ENCODE measurements at regions not wholly inside any gene's neighbourhood (a gene's known extent, or its start where the extent isn't known, plus 50 kb on each side); places are given as distances from the start of the nearest gene placed in this dataset.

DNA sequence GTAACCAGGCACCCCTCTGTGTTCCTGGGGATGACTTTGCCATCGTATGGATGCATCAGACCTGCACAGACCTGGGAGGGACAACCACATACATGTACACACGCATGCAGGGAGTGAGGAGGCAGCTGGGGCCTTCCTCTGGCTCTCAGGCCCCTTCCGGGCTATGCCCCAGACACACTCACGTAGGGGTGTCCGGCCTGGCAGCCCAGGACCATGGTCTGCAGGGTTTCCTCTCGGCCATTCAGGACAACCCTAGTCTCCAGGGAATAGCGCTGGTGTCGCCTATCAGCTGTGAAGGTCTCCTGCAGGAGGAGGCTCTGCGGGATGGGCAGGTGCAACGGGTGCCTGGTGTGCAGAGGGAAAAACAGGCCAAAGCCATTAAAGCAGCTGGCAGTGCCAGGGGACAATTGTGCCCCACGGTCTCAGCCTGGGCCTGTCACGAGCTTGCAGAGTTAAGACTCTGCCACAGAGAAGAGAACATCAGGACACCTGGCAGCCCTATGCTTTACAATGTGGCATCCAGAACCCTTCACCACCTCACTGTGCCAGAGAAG, 101.4 kb downstream of the RMI2 start:
- TF ChIP-seq, protein P1, sequence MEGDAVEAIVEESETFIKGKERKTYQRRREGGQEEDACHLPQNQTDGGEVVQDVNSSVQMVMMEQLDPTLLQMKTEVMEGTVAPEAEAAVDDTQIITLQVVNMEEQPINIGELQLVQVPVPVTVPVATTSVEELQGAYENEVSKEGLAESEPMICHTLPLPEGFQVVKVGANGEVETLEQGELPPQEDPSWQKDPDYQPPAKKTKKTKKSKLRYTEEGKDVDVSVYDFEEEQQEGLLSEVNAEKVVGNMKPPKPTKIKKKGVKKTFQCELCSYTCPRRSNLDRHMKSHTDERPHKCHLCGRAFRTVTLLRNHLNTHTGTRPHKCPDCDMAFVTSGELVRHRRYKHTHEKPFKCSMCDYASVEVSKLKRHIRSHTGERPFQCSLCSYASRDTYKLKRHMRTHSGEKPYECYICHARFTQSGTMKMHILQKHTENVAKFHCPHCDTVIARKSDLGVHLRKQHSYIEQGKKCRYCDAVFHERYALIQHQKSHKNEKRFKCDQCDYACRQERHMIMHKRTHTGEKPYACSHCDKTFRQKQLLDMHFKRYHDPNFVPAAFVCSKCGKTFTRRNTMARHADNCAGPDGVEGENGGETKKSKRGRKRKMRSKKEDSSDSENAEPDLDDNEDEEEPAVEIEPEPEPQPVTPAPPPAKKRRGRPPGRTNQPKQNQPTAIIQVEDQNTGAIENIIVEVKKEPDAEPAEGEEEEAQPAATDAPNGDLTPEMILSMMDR (IDR thresholded peaks at IDR 0.05), result no peak
- no peak for TF ChIP-seq EZH2 (IDR thresholded peaks at IDR 0.05)
